Activated naive CD8-positive, alpha-beta T cell treated with anti-CD3 and anti-CD28 coated beads, Interleukin-2, amount 10 ng/mL, durations not matched to agents 7 days and 5 days (primary cell): ENCODE measurements at regions not wholly inside any gene's neighbourhood (a gene's known extent, or its start where the extent isn't known, plus 50 kb on each side); places are given as distances from the start of the nearest gene placed in this dataset.
A peak's percentile ranks its signal among the peaks of the same experiment; 100 is the strongest.

ENCODE experiments used
- ATAC-seq: fragments of 150-1000 bp; cut with Tn5 transposase; one replicate; pipeline ENCODE4 v1.10.0; 2021; ENCODE audit warnings: low read depth, moderate library complexity
- POLR2A ChIA-PET: fragments of 350-600 bp; sonication (Branson Sonifier 250); formaldehyde crosslinking; loops from one replicate; lab custom pipeline; 2021; ENCODE audit warnings: antibody characterized with exemption; lab: Charles Lee
- DNase-seq: peaks from one replicate; pipeline ENCODE4 v3.0.0; 2021
- H3K27ac Mint-ChIP-seq: one replicate; pipeline ENCODE4 v1.8.0; 2022; ENCODE audit warnings: mild to moderate bottlenecking, mixed read lengths
- H3K27me3 Mint-ChIP-seq: one replicate; pipeline ENCODE4 v1.8.0; 2022; ENCODE audit warnings: mild to moderate bottlenecking, moderate library complexity, mixed read lengths
- H3K36me3 Mint-ChIP-seq: one replicate; pipeline ENCODE4 v1.8.0; 2021; ENCODE audit warnings: mild to moderate bottlenecking, mixed read lengths
- H3K4me1 Mint-ChIP-seq: one replicate; pipeline ENCODE4 v1.8.0; 2021; ENCODE audit warnings: mixed read lengths
- H3K4me3 Mint-ChIP-seq: one replicate; pipeline ENCODE4 v1.8.0; 2022; ENCODE audit warnings: mild to moderate bottlenecking, moderate library complexity, mixed read lengths
- H3K9me3 Mint-ChIP-seq: one replicate; pipeline ENCODE4 v1.8.0; 2021; ENCODE audit warnings: mixed read lengths

DNA sequence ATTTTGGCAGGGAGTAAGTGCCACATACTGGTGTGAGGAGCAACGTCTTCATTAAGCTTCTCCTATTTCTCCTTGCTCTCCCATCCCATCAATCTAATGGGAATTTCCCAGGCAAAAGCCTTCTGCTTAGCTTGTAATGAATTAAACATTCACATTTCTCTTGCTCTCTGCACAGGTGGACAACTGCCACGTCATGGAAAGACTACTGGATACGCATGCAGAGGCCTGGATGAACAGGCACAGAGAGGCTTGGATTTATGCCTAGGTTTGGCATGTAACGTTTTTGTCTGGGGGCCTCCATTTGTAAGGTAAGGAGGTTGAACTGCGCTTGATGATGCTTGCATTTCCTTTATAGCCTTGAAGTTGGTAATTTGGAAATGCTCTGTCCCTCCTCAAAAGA is 374.8 kb downstream of the KLF12 start:
- Mint-ChIP-seq H3K27me3 (no peaks in the 10 kb centered on the region), H3K9me3 (no peaks in the 10 kb centered on the region), H3K27ac (no peak overlapping the region), H3K4me3 (no peak overlapping the region), H3K4me1 (peaks cover 13% of the 10 kb centered on the region), H3K36me3 (peaks cover 23% of the 10 kb centered on the region)
- POLR2A ChIA-PET: interaction anchor here (1.1 kb wide), 1 partner anchor 527 kb away, joined by 3 read pairs; no protein-coding TSS in a partner anchor
- ATAC-seq (no peak), DNase-seq (no peak)

DNA sequence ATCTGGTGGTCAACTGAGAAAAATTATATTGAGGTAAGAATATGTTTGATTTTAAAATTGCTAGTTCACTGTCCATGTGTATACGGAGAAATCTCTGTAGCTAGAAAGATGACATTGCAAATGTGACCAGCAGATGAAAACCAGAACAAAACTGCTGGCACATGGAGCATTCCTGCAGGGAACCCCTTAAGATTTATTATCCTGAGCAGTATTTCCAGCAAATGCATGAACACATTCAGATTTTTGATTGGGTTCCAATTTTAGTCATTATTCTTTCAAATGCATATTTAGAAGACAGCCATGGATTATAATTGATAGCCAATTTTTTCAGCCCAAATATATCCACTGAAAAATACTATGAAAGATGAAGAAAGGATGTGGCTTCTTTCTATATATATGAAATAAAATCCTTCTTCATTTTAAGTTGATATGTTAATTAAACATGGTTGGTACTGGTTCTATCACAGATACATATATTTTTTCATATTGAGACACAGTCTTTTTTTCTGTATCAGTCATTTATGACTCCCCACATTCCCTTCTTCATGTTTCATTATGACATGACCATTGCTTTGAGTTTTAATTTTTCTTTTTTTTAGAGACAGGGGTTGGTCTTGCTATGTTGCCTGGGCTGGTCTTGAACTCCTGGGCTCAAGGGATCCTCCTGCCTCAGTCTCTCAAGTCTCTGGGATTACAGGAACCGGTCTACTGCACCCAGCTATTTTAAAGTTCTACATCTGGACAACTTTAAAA is 376.5 kb downstream of the KLF12 start:
- Mint-ChIP-seq H3K9me3 (no peaks in the 10 kb centered on the region), H3K4me1 (peaks cover 10% of the 10 kb centered on the region), H3K4me3 (no peak overlapping the region), H3K36me3 (peaks cover 11% of the 10 kb centered on the region), H3K27ac (no peak overlapping the region), H3K27me3 (no peaks in the 10 kb centered on the region)
- POLR2A ChIA-PET: no interaction called here
- DNase-seq (no peak), ATAC-seq (no peak)

DNA sequence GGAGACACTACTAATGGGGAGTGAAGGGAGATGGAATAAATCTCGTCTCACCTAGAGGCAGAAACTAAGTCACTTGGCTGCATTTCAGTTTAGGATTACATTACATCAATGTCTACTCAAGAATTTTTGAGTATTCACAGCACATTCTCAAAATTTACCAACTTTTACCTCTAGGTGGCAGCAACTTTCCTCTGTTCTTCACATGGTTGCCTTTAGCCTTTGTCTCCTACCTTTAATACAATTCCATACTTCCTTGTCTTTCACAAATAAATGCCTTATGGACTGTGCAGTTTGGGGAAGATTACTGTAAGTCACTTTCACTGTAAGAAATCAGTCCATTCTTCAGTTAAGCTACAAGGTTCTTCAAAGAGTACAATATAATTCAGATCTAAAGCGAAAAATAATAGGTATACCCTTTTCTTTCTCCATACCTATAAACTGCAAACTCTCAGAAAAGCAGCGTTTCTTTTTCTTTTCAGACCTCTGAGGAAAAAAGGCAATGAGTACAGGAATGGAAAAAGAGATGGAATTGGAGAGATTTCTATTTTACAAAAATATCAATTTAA is 379.4 kb downstream of the KLF12 start:
- H3K27ac Mint-ChIP-seq: no peak overlapping the region

GRCh38 chr13:73754241-73754640 is 380.0 kb downstream of the KLF12 start:
- H3K36me3 Mint-ChIP-seq: peaks cover 10% of the 10 kb centered on the region
- POLR2A ChIA-PET: interaction anchor here (1.4 kb wide), 1 partner anchor 14 kb away, joined by 3 read pairs; no protein-coding TSS in a partner anchor
- H3K27ac Mint-ChIP-seq: no peak overlapping the region
- peaks cover 9% of the 10 kb centered on the region for H3K4me1 Mint-ChIP-seq
- no peak overlapping the region for H3K4me3 Mint-ChIP-seq
- no peak for DNase-seq
- H3K9me3 Mint-ChIP-seq: no peaks in the 10 kb centered on the region
- no peak for ATAC-seq
- H3K27me3 Mint-ChIP-seq: no peaks in the 10 kb centered on the region

More for the DNA sequence above, 379.4 kb downstream of the KLF12 start:
- H3K27me3 Mint-ChIP-seq: no peaks in the 10 kb centered on the region
- POLR2A ChIA-PET: interaction anchor here (1.4 kb wide), 1 partner anchor 13 kb away, joined by 3 read pairs; no protein-coding TSS in a partner anchor
- H3K9me3 Mint-ChIP-seq: no peaks in the 10 kb centered on the region
- ATAC-seq: no peak
- H3K4me1 Mint-ChIP-seq: peaks cover 9% of the 10 kb centered on the region
- H3K4me3 Mint-ChIP-seq: no peak overlapping the region
- H3K36me3 Mint-ChIP-seq: peaks cover 9% of the 10 kb centered on the region
- DNase-seq: no peak

GRCh38 chr13:73751290-73751689 is 382.9 kb downstream of the KLF12 start:
- no peak for DNase-seq
- no peak overlapping the region for H3K4me3 Mint-ChIP-seq
- no peaks in the 10 kb centered on the region for H3K27me3 Mint-ChIP-seq
- no peaks in the 10 kb centered on the region for H3K9me3 Mint-ChIP-seq
- no peak overlapping the region for H3K27ac Mint-ChIP-seq
- no peak for ATAC-seq
- H3K36me3 Mint-ChIP-seq: peaks cover 18% of the 10 kb centered on the region
- peaks cover 5% of the 10 kb centered on the region for H3K4me1 Mint-ChIP-seq
- POLR2A ChIA-PET: no interaction called here

GRCh38 chr13:73748404-73748803 is 385.8 kb downstream of the KLF12 start:
- H3K27me3 Mint-ChIP-seq: no peaks in the 10 kb centered on the region
- peaks cover 22% of the 10 kb centered on the region for H3K36me3 Mint-ChIP-seq

DNA sequence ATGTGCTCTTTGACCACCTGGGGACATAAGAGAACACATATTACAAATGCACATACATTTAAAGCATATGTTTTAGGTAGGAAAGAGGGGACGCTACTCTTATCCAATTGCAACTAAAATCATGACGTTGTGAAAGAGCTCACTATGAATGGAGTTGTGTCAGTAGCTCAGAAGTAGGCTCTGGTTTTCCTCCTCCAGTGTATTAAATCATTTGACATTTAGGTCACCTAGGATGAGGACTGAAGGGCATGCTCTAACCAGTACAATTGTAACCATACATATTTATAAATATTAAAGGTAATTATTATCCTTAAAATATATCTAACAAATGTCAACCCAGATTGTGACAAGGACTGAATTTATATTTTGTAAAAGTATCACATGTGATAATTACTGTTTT is 389.0 kb downstream of the KLF12 start:
- POLR2A ChIA-PET: no interaction called here

More at GRCh38 chr13:73748404-73748803, 385.8 kb downstream of the KLF12 start:
- ATAC-seq: no peak
- no peak for DNase-seq
- Mint-ChIP-seq H3K9me3 (no peaks in the 10 kb centered on the region), H3K27ac (no peak overlapping the region), H3K4me1 (peaks cover 13% of the 10 kb centered on the region), H3K4me3 (no peak overlapping the region)
- POLR2A ChIA-PET: no interaction called here

DNA sequence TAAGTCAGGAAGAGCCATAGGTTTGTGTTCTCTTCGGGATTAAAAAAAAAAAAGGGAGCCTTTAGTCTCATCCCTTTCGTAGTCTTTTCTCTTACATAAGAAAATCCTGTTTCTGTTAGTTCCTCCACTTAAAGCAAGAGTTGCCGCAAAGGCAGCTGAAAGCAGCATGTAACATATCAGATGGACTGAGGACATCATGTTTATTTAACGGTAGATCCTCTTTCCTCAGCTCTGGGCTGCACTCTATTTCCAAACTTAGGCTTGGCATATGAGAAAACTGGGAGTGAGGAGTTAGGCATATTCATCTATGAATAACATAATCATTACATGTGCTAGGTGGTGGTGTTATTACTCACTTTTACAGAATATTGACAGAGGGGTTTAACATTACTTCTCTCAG is 391.2 kb downstream of the KLF12 start:
- no peak for ATAC-seq
- no peak for DNase-seq
- H3K9me3 Mint-ChIP-seq: no peaks in the 10 kb centered on the region
- no peak overlapping the region for H3K27ac Mint-ChIP-seq
- H3K27me3 Mint-ChIP-seq: no peaks in the 10 kb centered on the region
- H3K4me1 Mint-ChIP-seq: peaks cover 28% of the 10 kb centered on the region
- peaks cover 12% of the 10 kb centered on the region for H3K36me3 Mint-ChIP-seq
- no peak overlapping the region for H3K4me3 Mint-ChIP-seq
- POLR2A ChIA-PET: no interaction called here

More for the DNA sequence above, 389.0 kb downstream of the KLF12 start:
- Mint-ChIP-seq H3K9me3 (no peaks in the 10 kb centered on the region), H3K27me3 (no peaks in the 10 kb centered on the region), H3K4me3 (no peak overlapping the region), H3K4me1 (peaks cover 28% of the 10 kb centered on the region), H3K36me3 (peaks cover 21% of the 10 kb centered on the region), H3K27ac (no peak overlapping the region)
- DNase-seq (no peak), ATAC-seq (no peak)

- POLR2A ChIA-PET: no interaction called here
- peak overlapping the region; percentile 67 for H3K4me3 Mint-ChIP-seq
- DNase-seq: no peak
- peaks cover 26% of the 10 kb centered on the region for H3K4me1 Mint-ChIP-seq
- ATAC-seq: peak; percentile 26
- no peaks in the 10 kb centered on the region for H3K27me3 Mint-ChIP-seq
- H3K9me3 Mint-ChIP-seq: no peaks in the 10 kb centered on the region
- H3K36me3 Mint-ChIP-seq: peaks cover 9% of the 10 kb centered on the region
- no peak overlapping the region for H3K27ac Mint-ChIP-seq
These were observed 392.5 kb downstream of the KLF12 start for GRCh38 chr13:73741742-73742141.

DNA sequence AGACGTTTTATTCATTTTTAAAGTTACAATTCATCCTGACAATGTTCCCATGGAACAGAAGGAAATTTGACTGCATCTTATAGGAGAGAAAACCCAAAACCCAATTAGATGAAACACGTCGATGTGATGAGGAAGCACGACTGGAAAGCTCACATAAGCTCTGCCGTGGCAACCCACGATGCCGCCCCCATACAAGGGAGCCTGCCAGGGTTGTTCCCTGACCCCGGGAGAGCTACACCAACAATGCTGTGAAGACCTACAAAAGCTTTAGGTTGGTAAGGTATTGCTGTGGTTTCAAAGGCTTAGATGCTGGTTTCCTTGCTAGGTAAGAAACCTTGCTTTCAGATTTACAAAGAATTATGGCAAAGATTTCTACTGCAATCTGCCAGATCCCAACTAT is 393.1 kb downstream of the KLF12 start:
- ATAC-seq: peak; percentile 70
- peak; percentile 30 for DNase-seq
- H3K27ac Mint-ChIP-seq: no peak overlapping the region

GRCh38 chr13:73740666-73741065 is 393.5 kb downstream of the KLF12 start:
- DNase-seq (no peak), ATAC-seq (no peak)
- H3K4me3 Mint-ChIP-seq: peak overlapping the region; percentile 67
- H3K27me3 Mint-ChIP-seq: no peaks in the 10 kb centered on the region
- peak overlapping the region; percentile 35 for H3K27ac Mint-ChIP-seq
- POLR2A ChIA-PET: no interaction called here
- no peaks in the 10 kb centered on the region for H3K9me3 Mint-ChIP-seq
- H3K4me1 Mint-ChIP-seq: peaks cover 22% of the 10 kb centered on the region
- H3K36me3 Mint-ChIP-seq: peaks cover 9% of the 10 kb centered on the region

More for the DNA sequence above, 393.1 kb downstream of the KLF12 start:
- Mint-ChIP-seq H3K9me3 (no peaks in the 10 kb centered on the region), H3K4me1 (peaks cover 25% of the 10 kb centered on the region), H3K4me3 (peak overlapping the region; percentile 67), H3K36me3 (peaks cover 9% of the 10 kb centered on the region), H3K27me3 (no peaks in the 10 kb centered on the region)
- POLR2A ChIA-PET: no interaction called here

GRCh38 chr13:73739394-73739793 is 394.8 kb downstream of the KLF12 start:
- Mint-ChIP-seq H3K27ac (no peak overlapping the region), H3K4me1 (peaks cover 22% of the 10 kb centered on the region), H3K4me3 (no peak overlapping the region), H3K36me3 (peaks cover 14% of the 10 kb centered on the region), H3K9me3 (no peaks in the 10 kb centered on the region), H3K27me3 (no peaks in the 10 kb centered on the region)
- ATAC-seq (no peak), DNase-seq (no peak)
- POLR2A ChIA-PET: no interaction called here

GRCh38 chr13:73738626-73739025 is 395.6 kb downstream of the KLF12 start:
- Mint-ChIP-seq H3K27ac (no peak overlapping the region), H3K4me3 (no peak overlapping the region), H3K27me3 (no peaks in the 10 kb centered on the region), H3K36me3 (peaks cover 11% of the 10 kb centered on the region), H3K9me3 (no peaks in the 10 kb centered on the region), H3K4me1 (peaks cover 17% of the 10 kb centered on the region)
- POLR2A ChIA-PET: no interaction called here
- no peak for ATAC-seq
- no peak for DNase-seq

DNA sequence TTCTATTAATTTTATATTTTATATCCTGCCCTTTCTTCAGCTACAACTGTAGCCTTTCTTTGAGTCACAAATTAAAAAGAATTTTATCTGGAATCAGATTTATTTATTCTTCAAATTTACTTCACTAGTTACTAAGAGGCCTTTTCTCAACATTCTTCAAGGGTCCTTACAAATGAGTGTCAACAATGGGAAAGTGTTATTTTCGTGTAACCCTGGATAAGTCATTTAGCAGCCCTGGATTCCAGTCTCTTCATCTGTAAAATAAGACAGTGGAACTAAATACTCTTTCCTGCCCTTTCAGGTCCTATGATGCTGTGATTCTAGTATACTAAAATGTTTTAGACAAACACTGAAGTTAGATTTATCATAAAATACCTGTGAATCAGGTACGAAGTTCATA is 397.0 kb downstream of the KLF12 start:
- no peaks in the 10 kb centered on the region for H3K9me3 Mint-ChIP-seq
- H3K36me3 Mint-ChIP-seq: peaks cover 10% of the 10 kb centered on the region
- H3K27me3 Mint-ChIP-seq: no peaks in the 10 kb centered on the region
- POLR2A ChIA-PET: no interaction called here
- peaks cover 13% of the 10 kb centered on the region for H3K4me1 Mint-ChIP-seq
- DNase-seq: no peak
- no peak for ATAC-seq
- H3K27ac Mint-ChIP-seq: no peak overlapping the region
- no peak overlapping the region for H3K4me3 Mint-ChIP-seq
